HG02642 (cell line): ENCODE measurements at regions not wholly inside any gene's neighbourhood (a gene's known extent, or its start where the extent isn't known, plus 50 kb on each side); places are given as distances from the start of the nearest gene placed in this dataset.

Experiments
- ATAC-seq: cut with Tn5 transposase; IDR thresholded peaks from one replicate; pipeline ENCODE4 v1.9.1; 2021; ENCODE audit warnings: mild to moderate bottlenecking; ENCODE audit not compliant: unreplicated experiment, poor library complexity

GRCh38 chr3:34008836-34009809 is 210.7 kb downstream of the PDCD6IP start:
- no peak for ATAC-seq

GRCh38 chr3:34011171-34012101 is 213.0 kb downstream of the PDCD6IP start:
- ATAC-seq = no peak

GRCh38 chr3:34012102-34012461 is 213.7 kb downstream of the PDCD6IP start:
- ATAC-seq = no peak

- ATAC-seq = no peak
These were observed 215.6 kb downstream of the PDCD6IP start for GRCh38 chr3:34013818-34014570.

- no peak for ATAC-seq
These were observed 217.0 kb downstream of the PDCD6IP start for GRCh38 chr3:34015204-34016142.

- no peak for ATAC-seq
These were observed 218.6 kb downstream of the PDCD6IP start for GRCh38 chr3:34016925-34017587.

- ATAC-seq = no peak
These were observed 219.3 kb downstream of the PDCD6IP start for GRCh38 chr3:34017757-34018156.

GRCh38 chr3:34019158-34019557 is 220.7 kb downstream of the PDCD6IP start:
- ATAC-seq = no peak

GRCh38 chr3:34020170-34020569 is 221.7 kb downstream of the PDCD6IP start:
- ATAC-seq = no peak

- no peak for ATAC-seq
These were observed 222.6 kb downstream of the PDCD6IP start for GRCh38 chr3:34020726-34021680.

GRCh38 chr3:34022147-34022546 is 223.7 kb downstream of the PDCD6IP start:
- ATAC-seq = no peak

- ATAC-seq = no peak
These were observed 226.2 kb downstream of the PDCD6IP start for GRCh38 chr3:34024447-34025240.

GRCh38 chr3:34033839-34034238 is 235.4 kb downstream of the PDCD6IP start:
- no peak for ATAC-seq

- no peak for ATAC-seq
These were observed 236.4 kb downstream of the PDCD6IP start for GRCh38 chr3:34034840-34035239.

GRCh38 chr3:34035775-34036174 is 237.3 kb downstream of the PDCD6IP start:
- ATAC-seq = no peak

- no peak for ATAC-seq
These were observed 238.8 kb downstream of the PDCD6IP start for GRCh38 chr3:34037260-34037659.

GRCh38 chr3:34038131-34038530 is 239.7 kb downstream of the PDCD6IP start:
- ATAC-seq = no peak
